Upper lobe of left lung (tissue), 6 donors: ENCODE measurements at regions not wholly inside any gene's neighbourhood (a gene's known extent, or its start where the extent isn't known, plus 50 kb on each side); places are given as distances from the start of the nearest gene placed in this dataset.

Experiments
- ATAC-seq, 2 donors: fragments of 200-7000 bp; cut with Tn5 transposase; one replicate each; pipeline ENCODE4 v1.9.1; 2022; ENCODE audit warnings: mild to moderate bottlenecking in 2 of 2, moderate library complexity in 2 of 2; ENCODE audit not compliant: low FRiP score in 2 of 2
- DNase-seq, 2 donors: peaks; one replicate each; pipeline ENCODE4 v3.0.0-alpha.2; 2019 to 2020
- H3K27ac ChIP-seq, 4 donors: fragments of 200-600 bp; sonication (generic); one replicate each; pipeline ENCODE4 v1.5.1; 2016 to 2019
- H3K27me3 ChIP-seq, 4 donors: fragments of 200-600 bp; sonication (generic); one replicate each; pipeline ENCODE4 v1.5.1; 2017 to 2019
- H3K36me3 ChIP-seq, 4 donors: fragments of 200-600 bp; sonication (generic); one replicate each; pipeline ENCODE4 v1.5.1; 2016 to 2019
- H3K4me1 ChIP-seq, 4 donors: fragments of 200-600 bp; sonication (generic); one replicate each; pipeline ENCODE4 v1.5.1; 2018 to 2019
- H3K4me3 ChIP-seq, 4 donors: fragments of 200-600 bp; sonication (generic); one replicate each; pipeline ENCODE4 v1.5.1; 2017 to 2019; ENCODE audit warnings: mild to moderate bottlenecking in 2 of 4, moderate library complexity in 1 of 4
- H3K9me3 ChIP-seq, 4 donors: fragments of 200-600 bp; sonication (generic); one replicate each; pipeline ENCODE4 v1.5.1; 2018 to 2019
- CTCF ChIP-seq, 6 experiments: fragments of 450-650 bp in 4 of 6; fragments of 200-600 bp in 2 of 6; sonication (generic) in 2 of 6; IDR thresholded peaks; one replicate each; pipeline ENCODE4 v1.5.1; 2016 to 2019; ENCODE audit warnings: antibody characterized with exemption in 6 of 6
- EP300 ChIP-seq, 4 donors: sonication (generic); formaldehyde crosslinking; IDR thresholded peaks; one replicate each; pipeline ENCODE4 v1.5.1; 2017; ENCODE audit warnings: antibody characterized with exemption in 4 of 4, control low read depth in 2 of 4
- POLR2A ChIP-seq, 4 donors: fragments of 450-650 bp; IDR thresholded peaks; one replicate each; pipeline ENCODE4 v1.5.1; 2016 to 2017; ENCODE audit warnings: antibody characterized with exemption in 4 of 4, mild to moderate bottlenecking in 2 of 4
- POLR2AphosphoS5 ChIP-seq, 2 donors: sonication (generic); formaldehyde crosslinking; IDR thresholded peaks; one replicate each; pipeline ENCODE4 v1.5.1; 2017; ENCODE audit warnings: antibody characterized with exemption in 2 of 2
- WGBS, 2 donors: methylation state at CpG; one replicate each; pipeline ENCODE4 v1.1.5; 2017 to 2018; 5-methylcytosine and 5-hydroxymethylcytosine counted together
- donor health status: DM: no; HTN: no; CAD: no; lungs with moderate emphysema.
- donor health status: DM: no; HTN: yes; CAD: no; lungs with severe emphysema.

GRCh38 chr1:4170548-4171340 lies 270.7 kb upstream of the C1orf174 start:
- ATAC-seq: peak in 1 of 2 donors; percentile 64
- DNase-seq: no peak
- H3K27me3 ChIP-seq: no peaks in the 10 kb centered on the region

GRCh38 chr1:4171480-4172450 lies 271.7 kb upstream of the C1orf174 start:
- Histone ChIP-seq H3K4me1 (no peaks in the 10 kb centered on the region), H3K9me3 (no peaks in the 10 kb centered on the region), H3K36me3 (no peaks in the 10 kb centered on the region), H3K27ac (no peak overlapping the region), H3K27me3 (no peaks in the 10 kb centered on the region), H3K4me3 (no peak overlapping the region)
- no peak for DNase-seq
- TF ChIP-seq POLR2A (IDR thresholded peaks at IDR 0.05) (no peak), CTCF (IDR thresholded peaks at IDR 0.05) (no peak), POLR2AphosphoS5 (IDR thresholded peaks at IDR 0.05) (no peak), EP300 (IDR thresholded peaks at IDR 0.05) (no peak)
- peak in 1 of 2 donors; percentile 12 for ATAC-seq
- WGBS, 2 donors: 44 to 49% methylated on average over 14 to 23 of the region's 23 CpGs

More at GRCh38 chr1:4170548-4171340, 270.7 kb upstream of the C1orf174 start:
- Histone ChIP-seq H3K27ac (no peak overlapping the region), H3K4me3 (no peak overlapping the region), H3K36me3 (no peaks in the 10 kb centered on the region), H3K9me3 (no peaks in the 10 kb centered on the region), H3K4me1 (no peaks in the 10 kb centered on the region)
- no peak for TF ChIP-seq CTCF (IDR thresholded peaks at IDR 0.05)
- TF ChIP-seq POLR2AphosphoS5 (IDR thresholded peaks at IDR 0.05): no peak
- no peak for TF ChIP-seq EP300 (IDR thresholded peaks at IDR 0.05)
- no peak for TF ChIP-seq POLR2A (IDR thresholded peaks at IDR 0.05)
- 78 to 81% methylated on average over 25 of the region's 25 CpGs for WGBS, 2 donors

GRCh38 chr1:4172644-4173599 lies 272.9 kb upstream of the C1orf174 start:
- WGBS, 2 donors: 61 to 63% methylated on average over 7 to 16 of the region's 16 CpGs
- no peaks in the 10 kb centered on the region for H3K27me3 ChIP-seq
- TF ChIP-seq POLR2AphosphoS5 (IDR thresholded peaks at IDR 0.05) (no peak), EP300 (IDR thresholded peaks at IDR 0.05) (no peak), CTCF (IDR thresholded peaks at IDR 0.05) (no peak), POLR2A (IDR thresholded peaks at IDR 0.05) (no peak)

GRCh38 chr1:4173731-4174130 lies 273.7 kb upstream of the C1orf174 start:
- no peak for TF ChIP-seq POLR2AphosphoS5 (IDR thresholded peaks at IDR 0.05)
- TF ChIP-seq CTCF (IDR thresholded peaks at IDR 0.05): no peak
- no peak for TF ChIP-seq POLR2A (IDR thresholded peaks at IDR 0.05)
- no peak for TF ChIP-seq EP300 (IDR thresholded peaks at IDR 0.05)
- H3K4me1 ChIP-seq: no peaks in the 10 kb centered on the region
- ATAC-seq: no peak
- H3K27ac ChIP-seq: no peak overlapping the region
- no peak overlapping the region for H3K4me3 ChIP-seq
- WGBS, 2 donors: 76 to 78% methylated on average over 9 of the region's 9 CpGs
- no peaks in the 10 kb centered on the region for H3K36me3 ChIP-seq
- no peaks in the 10 kb centered on the region for H3K9me3 ChIP-seq
- DNase-seq: no peak
- H3K27me3 ChIP-seq: no peaks in the 10 kb centered on the region

More at GRCh38 chr1:4172644-4173599, 272.9 kb upstream of the C1orf174 start:
- DNase-seq: no peak
- H3K36me3 ChIP-seq: no peaks in the 10 kb centered on the region
- H3K27ac ChIP-seq: no peak overlapping the region
- H3K4me3 ChIP-seq: no peak overlapping the region
- no peak for ATAC-seq
- H3K9me3 ChIP-seq: no peaks in the 10 kb centered on the region
- no peaks in the 10 kb centered on the region for H3K4me1 ChIP-seq
